Osteoblast (primary cell): ENCODE measurements at regions not wholly inside any gene's neighbourhood (a gene's known extent, or its start where the extent isn't known, plus 50 kb on each side); places are given as distances from the start of the nearest gene placed in this dataset.

Source experiments
- DNase-seq: peaks from one replicate; pipeline ENCODE4 v3.0.0; 2011; ENCODE audit warnings: low spot score, mixed read lengths; ENCODE audit not compliant: insufficient read length; ENCODE audit errors: missing footprints
- H2AFZ ChIP-seq: 2 replicates; pipeline ENCODE4 v1.6.0; 2011; ENCODE audit warnings: mild to moderate bottlenecking, low read length
- H3K27ac ChIP-seq: 2 replicates; pipeline ENCODE4 v1.5.1; 2011; ENCODE audit warnings: mild to moderate bottlenecking, low read depth, low read length, moderate library complexity
- H3K27me3 ChIP-seq: 2 replicates; pipeline ENCODE4 v1.6.0; 2012; ENCODE audit warnings: mild to moderate bottlenecking, control low read depth, inconsistent platforms, low read length, moderate library complexity; ENCODE audit not compliant: insufficient read depth
- H3K36me3 ChIP-seq: 2 replicates; pipeline ENCODE4 v1.5.1; 2011; ENCODE audit warnings: mild to moderate bottlenecking, low read length, control low read depth, moderate library complexity; ENCODE audit not compliant: insufficient read depth
- H3K4me1 ChIP-seq: 2 replicates; pipeline ENCODE4 v1.5.1; 2011; ENCODE audit warnings: mild to moderate bottlenecking, low read length, control low read depth, moderate library complexity; ENCODE audit not compliant: insufficient read depth
- H3K4me2 ChIP-seq: 2 replicates; pipeline ENCODE4 v1.6.0; 2011; ENCODE audit warnings: mild to moderate bottlenecking, low read length; ENCODE audit not compliant: insufficient read depth
- H3K4me3 ChIP-seq: fragments of 200-600 bp; sonication (generic); 3 replicates; pipeline ENCODE4 v1.5.1; 2012; ENCODE audit warnings: mild to moderate bottlenecking, low read length, inconsistent platforms; ENCODE audit not compliant: insufficient read depth
- H3K79me2 ChIP-seq: 2 replicates; pipeline ENCODE4 v1.6.0; 2012; ENCODE audit warnings: mild to moderate bottlenecking, low read length, control low read depth, inconsistent platforms; ENCODE audit not compliant: insufficient read depth
- H3K9me3 ChIP-seq: 2 replicates; pipeline ENCODE4 v1.5.1; 2011; ENCODE audit warnings: low read depth, low read length, control low read depth
- H4K20me1 ChIP-seq: 2 replicates; pipeline ENCODE4 v1.6.0; 2012; ENCODE audit warnings: mild to moderate bottlenecking, low read length, control low read depth; ENCODE audit not compliant: insufficient read depth
- TF ChIP-seq, protein P1 (sequence below): IDR thresholded peaks from 2 replicates; pipeline ENCODE4 v1.5.1; 2011; ENCODE audit warnings: mild to moderate bottlenecking, low read depth, low read length, moderate library complexity; ENCODE audit errors: extremely low read depth

DNA sequence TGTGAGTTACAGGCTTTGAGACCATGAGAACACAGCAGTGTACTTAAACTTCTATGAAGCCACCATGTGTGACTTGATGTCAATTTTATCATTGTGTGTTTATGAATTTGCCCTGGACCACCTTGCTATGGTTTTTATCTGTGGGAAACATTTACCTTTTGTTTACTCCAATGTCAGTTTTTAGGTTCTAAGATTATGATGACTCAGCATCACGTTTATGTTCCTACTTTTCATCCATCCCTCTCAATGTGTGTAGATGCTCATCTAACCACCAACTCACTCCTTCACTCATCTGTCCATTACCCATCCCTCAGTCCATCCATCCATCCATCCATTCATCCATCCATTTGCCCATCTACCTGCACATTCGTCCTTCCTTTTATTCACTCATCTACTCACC, 338.8 kb downstream of the MIAT start:
- TF ChIP-seq, protein P1, sequence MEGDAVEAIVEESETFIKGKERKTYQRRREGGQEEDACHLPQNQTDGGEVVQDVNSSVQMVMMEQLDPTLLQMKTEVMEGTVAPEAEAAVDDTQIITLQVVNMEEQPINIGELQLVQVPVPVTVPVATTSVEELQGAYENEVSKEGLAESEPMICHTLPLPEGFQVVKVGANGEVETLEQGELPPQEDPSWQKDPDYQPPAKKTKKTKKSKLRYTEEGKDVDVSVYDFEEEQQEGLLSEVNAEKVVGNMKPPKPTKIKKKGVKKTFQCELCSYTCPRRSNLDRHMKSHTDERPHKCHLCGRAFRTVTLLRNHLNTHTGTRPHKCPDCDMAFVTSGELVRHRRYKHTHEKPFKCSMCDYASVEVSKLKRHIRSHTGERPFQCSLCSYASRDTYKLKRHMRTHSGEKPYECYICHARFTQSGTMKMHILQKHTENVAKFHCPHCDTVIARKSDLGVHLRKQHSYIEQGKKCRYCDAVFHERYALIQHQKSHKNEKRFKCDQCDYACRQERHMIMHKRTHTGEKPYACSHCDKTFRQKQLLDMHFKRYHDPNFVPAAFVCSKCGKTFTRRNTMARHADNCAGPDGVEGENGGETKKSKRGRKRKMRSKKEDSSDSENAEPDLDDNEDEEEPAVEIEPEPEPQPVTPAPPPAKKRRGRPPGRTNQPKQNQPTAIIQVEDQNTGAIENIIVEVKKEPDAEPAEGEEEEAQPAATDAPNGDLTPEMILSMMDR, result no peak
- Histone ChIP-seq H2AFZ (no peak overlapping the region), H3K4me3 (no peak overlapping the region), H3K9me3 (no peaks in the 10 kb centered on the region), H3K4me2 (no peak overlapping the region), H4K20me1 (no peaks in the 10 kb centered on the region), H3K4me1 (no peaks in the 10 kb centered on the region), H3K27ac (no peak overlapping the region), H3K27me3 (peaks cover 4% of the 10 kb centered on the region), H3K36me3 (no peaks in the 10 kb centered on the region), H3K79me2 (no peaks in the 10 kb centered on the region)
- DNase-seq, result no peak

DNA sequence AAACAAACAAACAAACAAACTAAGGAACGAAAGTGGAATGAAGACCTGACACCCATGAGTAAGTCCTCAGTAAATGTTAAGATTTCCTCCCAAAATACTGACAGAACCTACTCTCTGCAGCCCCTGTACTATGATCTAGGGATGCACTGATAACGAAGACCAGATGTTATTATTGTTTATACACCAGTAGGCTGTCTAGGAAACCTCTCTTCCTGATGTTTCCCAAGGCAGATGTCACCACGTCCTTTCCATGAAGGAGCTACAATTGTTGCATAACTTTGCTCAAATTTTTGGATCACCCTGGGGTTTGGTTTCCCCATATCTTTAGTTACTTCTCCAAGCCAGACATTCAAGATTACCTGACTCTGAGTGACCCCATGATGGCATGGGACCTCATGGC, 340.7 kb downstream of the MIAT start:
- DNase-seq, result no peak
- Histone ChIP-seq H3K27me3 (peaks cover 9% of the 10 kb centered on the region), H3K27ac (no peak overlapping the region), H2AFZ (no peak overlapping the region), H3K9me3 (no peaks in the 10 kb centered on the region), H3K4me3 (no peak overlapping the region), H4K20me1 (no peaks in the 10 kb centered on the region), H3K4me1 (no peaks in the 10 kb centered on the region), H3K4me2 (no peak overlapping the region), H3K79me2 (no peaks in the 10 kb centered on the region), H3K36me3 (no peaks in the 10 kb centered on the region)
- TF ChIP-seq, protein P1, result no peak

DNA sequence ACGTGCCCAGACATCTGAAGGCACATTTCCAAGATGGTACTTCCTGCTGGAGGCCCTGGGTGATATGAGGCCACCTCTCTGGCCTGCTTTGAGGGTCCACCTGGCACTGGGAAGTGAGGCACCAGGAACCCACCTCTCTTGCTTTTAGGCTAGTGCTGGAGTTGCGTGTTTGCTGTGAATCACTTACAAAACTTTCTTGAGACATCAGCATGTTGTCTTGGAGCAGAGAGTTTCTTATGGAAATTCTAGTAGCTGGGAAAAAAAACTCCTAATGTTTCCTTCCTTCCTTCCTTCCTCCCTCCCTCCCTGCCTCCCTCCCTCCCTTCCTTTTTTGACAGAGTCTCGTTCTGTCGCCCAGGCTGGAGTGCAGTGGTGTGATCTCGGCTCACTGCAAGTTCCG, 341.3 kb downstream of the MIAT start:
- Histone ChIP-seq H3K4me1 (no peaks in the 10 kb centered on the region), H3K27ac (no peak overlapping the region), H3K4me2 (no peak overlapping the region), H4K20me1 (no peaks in the 10 kb centered on the region), H3K27me3 (peaks cover 9% of the 10 kb centered on the region), H3K4me3 (no peak overlapping the region), H3K36me3 (no peaks in the 10 kb centered on the region), H2AFZ (no peak overlapping the region), H3K79me2 (no peaks in the 10 kb centered on the region), H3K9me3 (no peaks in the 10 kb centered on the region)
- TF ChIP-seq, protein P1, result no peak
- DNase-seq, result no peak

DNA sequence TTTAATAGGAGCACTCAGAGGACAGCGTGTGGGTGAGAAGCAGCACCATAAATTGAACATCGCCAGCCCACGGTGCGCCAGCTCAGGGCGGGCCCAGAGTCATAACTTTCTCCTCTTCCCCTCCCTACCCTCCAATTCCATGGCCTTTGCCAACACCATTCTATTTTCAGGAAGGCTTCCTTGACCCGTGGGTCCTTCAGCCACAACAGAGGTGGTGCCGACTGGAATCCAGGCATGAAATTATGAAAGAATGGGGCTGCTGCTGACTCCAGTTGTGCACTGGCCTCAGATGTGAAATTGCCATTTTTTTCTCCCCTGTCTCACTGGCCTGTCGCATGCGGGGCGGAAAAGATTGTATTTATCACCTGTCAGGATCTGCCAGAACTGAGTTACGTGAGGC, 345.9 kb downstream of the MIAT start:
- Histone ChIP-seq H4K20me1 (no peaks in the 10 kb centered on the region), H3K36me3 (no peaks in the 10 kb centered on the region), H3K27ac (no peak overlapping the region), H3K79me2 (no peaks in the 10 kb centered on the region), H3K9me3 (no peaks in the 10 kb centered on the region), H3K4me1 (no peaks in the 10 kb centered on the region), H2AFZ (no peak overlapping the region), H3K4me3 (no peak overlapping the region), H3K27me3 (peaks cover 15% of the 10 kb centered on the region), H3K4me2 (no peak overlapping the region)
- DNase-seq, result no peak
- TF ChIP-seq, protein P1, result no peak
